ENCODE measurements at regions not wholly inside any gene's neighbourhood (a gene's known extent, or its start where the extent isn't known, plus 50 kb on each side); places are given as distances from the start of the nearest gene placed in this dataset.

DNA sequence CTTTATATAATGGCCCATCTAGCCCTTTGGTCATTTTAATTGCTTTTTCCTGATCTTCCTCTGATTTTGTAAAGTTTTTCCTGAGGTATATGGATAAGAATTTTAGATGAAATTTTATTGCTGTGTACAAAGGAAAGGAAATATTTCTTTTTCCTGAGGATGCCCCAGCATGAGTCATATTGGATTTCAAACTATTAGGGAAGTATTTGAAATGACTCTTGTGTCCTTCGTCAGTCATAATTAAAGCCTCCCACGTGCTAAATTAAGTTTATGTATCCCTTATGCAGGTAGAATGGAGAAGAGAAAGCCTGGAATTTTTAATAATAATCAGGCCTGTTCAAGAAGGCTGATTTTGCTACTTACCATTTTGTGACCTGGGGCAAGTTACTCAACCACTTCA, 82.6 kb upstream of the GLI3 start:
- TF ChIP-seq CTCF (IDR thresholded peaks at IDR 0.05; ENCODE audit: insufficient read depth, low read length, poor library complexity, severe bottlenecking), result no peak
- no peak for TF ChIP-seq EZH2phosphoT487 (conservative IDR thresholded peaks at IDR 0.05; ENCODE audit: low read length)

Data from SU-DHL-6 (cell line).